ENCODE measurements at regions not wholly inside any gene's neighbourhood (a gene's known extent, or its start where the extent isn't known, plus 50 kb on each side); places are given as distances from the start of the nearest gene placed in this dataset.

- TF ChIP-seq MAX (IDR thresholded peaks at IDR 0.05) (no peak), NFE2L2 (conservative IDR thresholded peaks at IDR 0.05; ENCODE audit: low read length) (no peak), CTCF (IDR thresholded peaks at IDR 0.05) (no peak), E2F6 (IDR thresholded peaks at IDR 0.05; ENCODE audit: borderline replicate concordance, low read depth) (no peak), FOSL2 (IDR thresholded peaks at IDR 0.05) (no peak), FOSL2 (CRISPR knock-in tag; IDR thresholded peaks at IDR 0.05) (no peak), JUN (IDR thresholded peaks at IDR 0.05) (no peak), MYC (IDR thresholded peaks at IDR 0.05; ENCODE audit: borderline replicate concordance, low read length) (no peak), MAFK (IDR thresholded peaks at IDR 0.05; ENCODE audit: partially characterized antibody) (no peak), REST (IDR thresholded peaks at IDR 0.05) (no peak), BHLHE40 (IDR thresholded peaks at IDR 0.05; ENCODE audit: low read depth, low read length) (no peak)
Measured at GRCh38 chr3:86695752-86696151, 295.2 kb downstream of the VGLL3 start.

Data from A549 (cell line).